H9 (cell line): ENCODE measurements at regions not wholly inside any gene's neighbourhood (a gene's known extent, or its start where the extent isn't known, plus 50 kb on each side); places are given as distances from the start of the nearest gene placed in this dataset.

Experiments
- DNase-seq: peaks from one replicate; pipeline ENCODE4 v3.0.0-alpha.2; 2017
- H2AFZ ChIP-seq: one replicate; pipeline ENCODE4 v1.6.1; 2013; ENCODE audit warnings: mild to moderate bottlenecking, low read length, control low read depth, moderate library complexity
- H2AK5ac ChIP-seq: 2 replicates; pipeline ENCODE4 v1.6.1; 2013; ENCODE audit warnings: low read length, control low read depth, mixed read lengths; ENCODE audit not compliant: insufficient read length
- H2BK120ac ChIP-seq: one replicate; pipeline ENCODE4 v1.6.1; 2013; ENCODE audit warnings: low read depth, mild to moderate bottlenecking, low read length, control low read depth, inconsistent platforms; ENCODE audit not compliant: poor library complexity, severe bottlenecking
- H2BK12ac ChIP-seq: 2 replicates; pipeline ENCODE4 v1.6.1; 2013; ENCODE audit warnings: low read length, control low read depth, mixed read lengths, low read depth; ENCODE audit not compliant: insufficient read length
- H2BK15ac ChIP-seq: 2 replicates; pipeline ENCODE4 v1.6.1; 2013; ENCODE audit warnings: low read depth, low read length, control low read depth
- H2BK20ac ChIP-seq: one replicate; pipeline ENCODE4 v1.6.1; 2013; ENCODE audit warnings: low read depth, mild to moderate bottlenecking, low read length, control low read depth, inconsistent platforms; ENCODE audit not compliant: poor library complexity, severe bottlenecking
- H2BK5ac ChIP-seq: 2 replicates; pipeline ENCODE4 v1.6.1; 2013; ENCODE audit warnings: low read length, control low read depth, mixed read lengths; ENCODE audit not compliant: insufficient read length
- H3K14ac ChIP-seq: 2 replicates; pipeline ENCODE4 v1.6.1; 2013; ENCODE audit warnings: low read length, control low read depth; ENCODE audit not compliant: insufficient read depth
- H3K18ac ChIP-seq: 2 replicates; pipeline ENCODE4 v1.6.1; 2013; ENCODE audit warnings: low read depth, mild to moderate bottlenecking, mixed read lengths, low read length, control low read depth; ENCODE audit not compliant: insufficient read length
- H3K23ac ChIP-seq: 2 replicates; pipeline ENCODE4 v1.6.1; 2013; ENCODE audit warnings: low read length, control low read depth, mixed read lengths, low read depth; ENCODE audit not compliant: insufficient read length
- H3K23me2 ChIP-seq: 2 replicates; pipeline ENCODE4 v1.6.1; 2013; ENCODE audit warnings: low read depth, mild to moderate bottlenecking, mixed read lengths, low read length, control low read depth; ENCODE audit not compliant: insufficient read length, poor library complexity, severe bottlenecking
- H3K27ac ChIP-seq: 2 replicates; pipeline ENCODE4 v1.5.1; 2013; ENCODE audit warnings: low read length, control low read depth, mixed read lengths, low read depth; ENCODE audit not compliant: insufficient read length
- H3K27me3 ChIP-seq: 2 replicates; pipeline ENCODE4 v1.6.1; 2013; ENCODE audit warnings: low read length, control low read depth, inconsistent platforms; ENCODE audit not compliant: insufficient read depth
- H3K4ac ChIP-seq: 2 replicates; pipeline ENCODE4 v1.6.1; 2013; ENCODE audit warnings: low read depth, mild to moderate bottlenecking, control low read depth, inconsistent platforms, low read length, moderate library complexity
- H3K4me1 ChIP-seq: 2 replicates; pipeline ENCODE4 v1.6.1; 2013; ENCODE audit warnings: low read length, control low read depth, inconsistent platforms; ENCODE audit not compliant: insufficient read depth
- H3K4me2 ChIP-seq: 2 replicates; pipeline ENCODE4 v1.6.1; 2013; ENCODE audit warnings: low read length, control low read depth, mixed read lengths; ENCODE audit not compliant: insufficient read length, insufficient read depth
- H3K56ac ChIP-seq: 2 replicates; pipeline ENCODE4 v1.6.1; 2013; ENCODE audit warnings: low read depth, mild to moderate bottlenecking, mixed read lengths, low read length, control low read depth; ENCODE audit not compliant: insufficient read length
- H3K79me1 ChIP-seq: 2 replicates; pipeline ENCODE4 v1.6.1; 2013; ENCODE audit warnings: low read depth, mild to moderate bottlenecking, moderate library complexity, low read length, control low read depth, inconsistent platforms; ENCODE audit not compliant: insufficient read depth, poor library complexity, severe bottlenecking
- H3K79me2 ChIP-seq: 2 replicates; pipeline ENCODE4 v1.6.1; 2013; ENCODE audit warnings: low read length, control low read depth, inconsistent platforms; ENCODE audit not compliant: insufficient read depth
- H3K9ac ChIP-seq: 2 replicates; pipeline ENCODE4 v1.6.1; 2013; ENCODE audit warnings: low read length, control low read depth, mixed read lengths; ENCODE audit not compliant: insufficient read length; ENCODE audit errors: extremely low read depth
- H3K9me3 ChIP-seq: one replicate; pipeline ENCODE4 v1.6.1; 2013; ENCODE audit warnings: low read depth, low read length, inconsistent platforms; ENCODE audit not compliant: control insufficient read depth
- H3T11ph ChIP-seq: one replicate; pipeline ENCODE4 v1.6.1; 2013; ENCODE audit warnings: mild to moderate bottlenecking, low read length, control low read depth, inconsistent platforms
- H4K20me1 ChIP-seq: one replicate; pipeline ENCODE4 v1.6.1; 2013; ENCODE audit not compliant: control insufficient read depth, insufficient read length, insufficient read depth
- H4K5ac ChIP-seq: 2 replicates; pipeline ENCODE4 v1.6.1; 2013; ENCODE audit warnings: low read depth, mild to moderate bottlenecking, mixed read lengths, low read length, control low read depth; ENCODE audit not compliant: insufficient read length
- H4K8ac ChIP-seq: replicated peaks from 2 replicates; pipeline ENCODE4 v1.6.1; 2013; ENCODE audit warnings: low read length, control low read depth, mixed read lengths, low read depth; ENCODE audit not compliant: insufficient read length
- H4K91ac ChIP-seq: 2 replicates; pipeline ENCODE4 v1.6.1; 2013; ENCODE audit warnings: low read depth, mild to moderate bottlenecking, moderate library complexity, mixed read lengths, low read length, control low read depth; ENCODE audit not compliant: insufficient read length
- H3K27ac Mint-ChIP-seq, 3 experiments: 2 replicates in 2 of 3; 3 replicates in 1 of 3; pipeline ENCODE4 v1.8.0; 2020 to 2021; ENCODE audit warnings: mixed read lengths in 3 of 3, mild to moderate bottlenecking in 1 of 3, moderate library complexity in 1 of 3
- H3K27me3 Mint-ChIP-seq: 2 replicates; pipeline ENCODE4 v1.8.0; 2021; ENCODE audit warnings: low read depth, mild to moderate bottlenecking, moderate library complexity, mixed read lengths
- H3K36me3 Mint-ChIP-seq, 3 experiments: 2 replicates in 2 of 3; 3 replicates in 1 of 3; pipeline ENCODE4 v1.8.0; 2020 to 2021; ENCODE audit warnings: low read depth in 3 of 3, mixed read lengths in 3 of 3; ENCODE audit not compliant: insufficient read depth in 1 of 3
- H3K4me1 Mint-ChIP-seq, 2 experiments: 2 replicates each; pipeline ENCODE4 v1.8.0; 2020; ENCODE audit warnings: mixed read lengths in 2 of 2
- H3K4me3 Mint-ChIP-seq, 2 experiments: 2 replicates in 1 of 2; 3 replicates in 1 of 2; pipeline ENCODE4 v1.8.0; 2020 to 2021; ENCODE audit warnings: mild to moderate bottlenecking in 2 of 2, mixed read lengths in 2 of 2, moderate library complexity in 1 of 2
- H3K9me3 Mint-ChIP-seq, 2 experiments: 2 replicates in 1 of 2; 3 replicates in 1 of 2; pipeline ENCODE4 v1.8.0; 2020; ENCODE audit warnings: mild to moderate bottlenecking in 2 of 2, mixed read lengths in 2 of 2, moderate library complexity in 1 of 2
- CTCF ChIP-seq: fragments of 200-600 bp; sonication (generic); conservative IDR thresholded peaks from 3 replicates; pipeline ENCODE4 v1.8.0; 2021; ENCODE audit warnings: antibody characterized with exemption, mild to moderate bottlenecking
- WGBS: extraction: QIAGEN DNeasy Blood & Tissue Kit; methylation state at CpG from one replicate; pipeline ENCODE4 v1.1.7; 2013; ENCODE audit warnings: missing lambda C conversion rate, low lambda C conversion rate, mixed read lengths; ENCODE audit not compliant: insufficient read length; ENCODE audit errors: extremely low coverage; 5-methylcytosine and 5-hydroxymethylcytosine counted together

GRCh38 chr9:85884256-85884655 lies 56.7 kb upstream of the NAA35 start:
- Histone ChIP-seq H2BK15ac (no peak overlapping the region), H3K27ac (no peak overlapping the region), H3K79me2 (no peaks in the 10 kb centered on the region), H3K23me2 (no peaks in the 10 kb centered on the region), H2BK120ac (no peak overlapping the region), H3K27me3 (no peaks in the 10 kb centered on the region), H3K18ac (no peak overlapping the region), H3K9ac (no peak overlapping the region), H4K20me1 (no peaks in the 10 kb centered on the region), H4K8ac (no peak overlapping the region), H3K4me2 (no peak overlapping the region), H2BK12ac (no peak overlapping the region), H2AK5ac (no peak overlapping the region), H4K5ac (no peak overlapping the region), H2BK5ac (no peak overlapping the region), H3K4me1 (peaks cover 2% of the 10 kb centered on the region; the same call in 1 of the 2 replicates), H3K14ac (no peak overlapping the region), H2BK20ac (no peak overlapping the region), H3T11ph (no peak overlapping the region), H3K56ac (no peak overlapping the region), H3K23ac (no peak overlapping the region), H3K79me1 (no peaks in the 10 kb centered on the region), H2AFZ (no peak overlapping the region), H4K91ac (no peak overlapping the region), H3K4ac (no peak overlapping the region), H3K9me3 (no peaks in the 10 kb centered on the region)
- no peak for TF ChIP-seq CTCF
- DNase-seq, result no peak
- Mint-ChIP-seq H3K36me3 (peaks cover 24 to 40% (median 28%) of the 10 kb centered on the region in 3 experiments), H3K9me3 (peaks cover 19 to 37% of the 10 kb centered on the region in 2 experiments), H3K27me3 (no peaks in the 10 kb centered on the region), H3K4me3 (no peak overlapping the region), H3K4me1 (peaks cover 15 to 20% of the 10 kb centered on the region in 2 experiments), H3K27ac (no peak overlapping the region)
- WGBS, result no CpG with 5 or more reads among the region's 8 CpGs
